PC-3 (cell line): ENCODE measurements at regions not wholly inside any gene's neighbourhood (a gene's known extent, or its start where the extent isn't known, plus 50 kb on each side); places are given as distances from the start of the nearest gene placed in this dataset.

ENCODE experiments used
- ATAC-seq: fragments of 200-7000 bp; cut with Tn5 transposase; 2 replicates; pipeline ENCODE4 v1.9.1; 2020; ENCODE audit warnings: mild to moderate bottlenecking, moderate library complexity
- BruUV-seq: library from RNA; stranded (reverse); fragments of 400-500 nt; replicated peaks from 2 replicates; lab custom pipeline; 2021; lab: Mats Ljungman, UMichigan
- CTCF ChIA-PET: fragments of 300-600 bp; sonication (Branson Sonifier 250); formaldehyde crosslinking; loops from one replicate; lab custom pipeline; 2022; ENCODE audit warnings: antibody characterized with exemption; lab: Charles Lee
- POLR2A ChIA-PET: fragments of 300-600 bp; sonication (Branson Sonifier 250); formaldehyde crosslinking; loops from one replicate; lab custom pipeline; 2022; ENCODE audit warnings: antibody characterized with exemption; ENCODE audit not compliant: unreplicated experiment; lab: Charles Lee
- DNase-seq: peaks from one replicate; pipeline ENCODE4 v3.0.0-alpha.2; 2015
- H2AFZ ChIP-seq: fragments of 300-600 bp; sonication (generic); 2 replicates; pipeline ENCODE4 v1.6.0; 2016; ENCODE audit warnings: antibody characterized with exemption, low read length
- H3F3A ChIP-seq: fragments of 300-600 bp; sonication (generic); one replicate; pipeline ENCODE4 v1.6.0; 2017; ENCODE audit warnings: antibody characterized with exemption, low read length, control low read depth, mild to moderate bottlenecking; ENCODE audit not compliant: unreplicated experiment
- H3K27ac ChIP-seq: fragments of 300-600 bp; sonication (generic); 2 replicates; pipeline ENCODE4 v1.5.1; 2016; ENCODE audit warnings: mild to moderate bottlenecking, low read length
- H3K27me3 ChIP-seq: fragments of 300-600 bp; sonication (generic); 2 replicates; pipeline ENCODE4 v1.6.1; 2016; ENCODE audit warnings: low read length, mixed read lengths
- H3K36me3 ChIP-seq: fragments of 300-600 bp; sonication (generic); 2 replicates; pipeline ENCODE4 v1.6.1; 2016; ENCODE audit warnings: low read depth, mixed run types, low read length, mixed read lengths
- H3K4me1 ChIP-seq: fragments of 300-600 bp; sonication (generic); 2 replicates; pipeline ENCODE4 v1.5.1; 2016; ENCODE audit warnings: low read length; ENCODE audit not compliant: insufficient read depth
- H3K4me2 ChIP-seq: fragments of 300-600 bp; sonication (generic); 2 replicates; pipeline ENCODE4 v1.6.0; 2016; ENCODE audit warnings: low read length
- H3K4me3 ChIP-seq: fragments of 300-600 bp; sonication (generic); 2 replicates; pipeline ENCODE4 v1.5.1; 2016; ENCODE audit warnings: mild to moderate bottlenecking, low read length, mixed read lengths
- H3K79me2 ChIP-seq: fragments of 300-600 bp; sonication (generic); 2 replicates; pipeline ENCODE4 v1.6.1; 2017; ENCODE audit warnings: low read length, mixed read lengths
- H3K9ac ChIP-seq: fragments of 300-600 bp; sonication (generic); 2 replicates; pipeline ENCODE4 v1.6.0; 2016; ENCODE audit warnings: mild to moderate bottlenecking, low read length
- H3K9me2 ChIP-seq: fragments of 300-600 bp; sonication (generic); replicated peaks from 2 replicates; pipeline ENCODE4 v1.6.1; 2016; ENCODE audit warnings: mixed run types, low read length, mixed read lengths
- H3K9me3 ChIP-seq: fragments of 300-600 bp; sonication (generic); 2 replicates; pipeline ENCODE4 v1.6.1; 2016; ENCODE audit warnings: low read length, mixed read lengths
- H4K20me1 ChIP-seq: fragments of 300-600 bp; sonication (generic); 2 replicates; pipeline ENCODE4 v1.6.1; 2016; ENCODE audit warnings: low read length, mixed read lengths
- CTCF ChIP-seq: fragments of 300-600 bp; sonication (generic); conservative IDR thresholded peaks from 2 replicates; pipeline ENCODE4 v1.5.1; 2017; ENCODE audit warnings: antibody characterized with exemption, low read depth, mild to moderate bottlenecking, low read length
- EZH2 ChIP-seq: fragments of 300-600 bp; sonication (generic); IDR thresholded peaks from one replicate; pipeline ENCODE4 v1.6.1; 2017; ENCODE audit warnings: antibody characterized with exemption, mild to moderate bottlenecking, low read length; ENCODE audit not compliant: unreplicated experiment
- EZH2phosphoT487 ChIP-seq: fragments of 300-600 bp; sonication (generic); IDR thresholded peaks from 2 replicates; pipeline ENCODE4 v1.6.1; 2018; ENCODE audit warnings: mild to moderate bottlenecking, antibody characterized with exemption, low read length, borderline replicate concordance
- intact Hi-C: fragments of 100-400 bp; cut with micrococcal nuclease; formaldehyde crosslinking; loops from 2 replicates; pipeline ENCODE4 v1.9.0; 2023

- Histone ChIP-seq H3K9me3 (no peaks in the 10 kb centered on the region), H3K27ac (peak overlapping the region; percentile 65), H3K9ac (no peak overlapping the region), H3K79me2 (no peaks in the 10 kb centered on the region), H3K4me1 (peaks cover 13% of the 10 kb centered on the region), H4K20me1 (no peaks in the 10 kb centered on the region), H3K27me3 (no peaks in the 10 kb centered on the region), H3K4me3 (no peak overlapping the region), H3F3A (no peaks in the 10 kb centered on the region), H3K9me2 (no peaks in the 10 kb centered on the region), H3K4me2 (peak overlapping the region; percentile 33; the same call in 1 of the 2 replicates), H2AFZ (peak overlapping the region; percentile 85), H3K36me3 (no peaks in the 10 kb centered on the region)
- BruUV-seq = no TSS peak
- TF ChIP-seq EZH2 (no peak), EZH2phosphoT487 (no peak), CTCF (no peak)
- POLR2A ChIA-PET = no interaction called here
- peak; percentile 68 for DNase-seq
- ATAC-seq = peak; percentile 61
- intact Hi-C loops = no loop called here
- CTCF ChIA-PET = no interaction called here
These were observed 168.1 kb downstream of the TRIB2 start for GRCh38 chr2:12884713-12885282.

GRCh38 chr2:12890066-12890465, 173.3 kb downstream of the TRIB2 start:
- intact Hi-C loops = no loop called here
- POLR2A ChIA-PET = interaction anchor here (0.7 kb wide), 1 partner anchor 30 kb away, joined by 4 read pairs; no protein-coding TSS in a partner anchor
- H4K20me1 ChIP-seq = no peaks in the 10 kb centered on the region

More at GRCh38 chr2:12890066-12890465, 173.3 kb downstream of the TRIB2 start:
- H3K4me3 ChIP-seq = no peak overlapping the region
- H3K9me2 ChIP-seq = no peaks in the 10 kb centered on the region
- CTCF ChIA-PET = no interaction called here
- H3K9me3 ChIP-seq = no peaks in the 10 kb centered on the region
- DNase-seq (no peak), ATAC-seq (no peak)
- H2AFZ ChIP-seq = no peak overlapping the region
- H3K4me1 ChIP-seq = peaks cover 4% of the 10 kb centered on the region
- no peaks in the 10 kb centered on the region for H3F3A ChIP-seq
- no peaks in the 10 kb centered on the region for H3K79me2 ChIP-seq
- H3K27me3 ChIP-seq = no peaks in the 10 kb centered on the region
- TF ChIP-seq EZH2phosphoT487 (no peak), EZH2 (no peak), CTCF (no peak)
- H3K27ac ChIP-seq = no peak overlapping the region
- H3K9ac ChIP-seq = no peak overlapping the region
- no peak overlapping the region for H3K4me2 ChIP-seq
- H3K36me3 ChIP-seq = no peaks in the 10 kb centered on the region
- no TSS peak for BruUV-seq
